EH (cell line): ENCODE measurements at regions not wholly inside any gene's neighbourhood (a gene's known extent, or its start where the extent isn't known, plus 50 kb on each side); places are given as distances from the start of the nearest gene placed in this dataset.
"Not testable (repeated sequence)": the region's sequence is repeated elsewhere in the genome, so short reads cannot be mapped to it uniquely, and the experiment has no call there.

Experiments
- DNase-seq: peaks from one replicate; pipeline ENCODE4 v3.0.0-alpha.2; 2015; ENCODE audit warnings: low read depth

DNA sequence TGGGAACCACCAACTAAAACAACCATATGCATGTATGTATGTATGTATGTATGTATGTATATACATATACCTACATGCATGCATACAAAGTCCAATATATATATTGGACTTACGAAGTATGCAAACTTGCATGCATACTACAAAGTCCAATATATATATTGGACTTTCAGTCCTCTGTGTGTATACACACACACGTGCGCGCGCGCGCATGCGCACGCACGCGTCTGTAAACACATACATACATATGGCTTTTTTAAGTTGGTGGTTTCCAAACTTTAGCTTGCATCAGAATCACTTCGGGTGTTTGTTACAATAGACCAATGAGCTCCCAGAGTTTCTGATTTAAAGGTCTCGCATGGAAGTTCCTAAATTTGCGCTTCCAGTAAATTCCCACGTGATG is 197.5 kb upstream of the C1orf87 start:
- no peak for DNase-seq

- no peak for DNase-seq
Measured at GRCh38 chr1:60268451-60268850, 194.9 kb upstream of the C1orf87 start.

DNA sequence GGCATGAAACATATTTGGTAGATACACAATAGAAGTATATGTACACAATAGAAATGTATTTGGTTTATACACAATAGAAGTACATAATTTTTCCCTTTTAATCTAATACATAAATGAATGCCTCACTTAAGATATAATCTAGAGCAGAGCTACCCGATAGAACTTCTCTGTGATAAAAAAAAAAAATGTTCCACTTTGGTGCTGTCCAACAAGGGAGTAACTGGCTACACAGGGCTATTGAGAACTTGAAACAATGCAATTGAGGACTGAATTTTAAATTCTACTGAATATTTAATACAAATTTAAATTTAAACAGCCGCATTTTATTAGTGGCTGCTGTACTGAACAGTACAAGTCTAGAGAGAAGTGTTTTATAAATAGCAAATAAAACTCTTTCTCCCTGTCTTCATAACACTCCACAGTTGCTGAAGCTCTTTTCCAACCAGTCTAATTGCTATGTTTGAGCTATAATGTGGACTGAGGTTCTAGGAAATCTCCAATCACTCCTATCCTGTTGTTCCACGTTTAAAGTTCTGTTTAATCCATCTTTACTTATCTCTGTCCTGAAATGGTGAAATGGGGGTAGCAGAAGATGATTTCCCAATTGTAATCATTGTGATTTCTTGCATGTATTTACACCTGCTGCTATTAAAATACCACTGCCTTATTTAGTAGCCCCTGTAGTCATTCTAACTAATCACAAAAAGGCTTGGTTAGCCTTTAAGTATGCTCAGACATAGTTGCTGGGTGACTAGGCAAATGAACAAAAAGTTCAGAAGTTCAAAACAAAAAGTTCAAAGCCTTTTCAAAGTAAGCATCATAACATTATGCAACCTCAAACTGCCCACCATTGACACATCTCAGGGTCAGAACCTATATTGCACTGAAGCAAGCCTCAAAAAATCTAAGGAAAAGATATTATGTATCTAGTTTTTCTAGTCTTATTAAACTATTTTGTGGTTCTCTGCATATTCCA is 192.3 kb upstream of the C1orf87 start:
- DNase-seq: peak; percentile 48

GRCh38 chr1:60262701-60263100 is 189.1 kb upstream of the C1orf87 start:
- DNase-seq: no peak

- no peak for DNase-seq
Measured at GRCh38 chr1:60257531-60257930, 184.0 kb upstream of the C1orf87 start.

GRCh38 chr1:60255565-60255964 is 182.0 kb upstream of the C1orf87 start:
- peak; percentile 30 for DNase-seq

DNA sequence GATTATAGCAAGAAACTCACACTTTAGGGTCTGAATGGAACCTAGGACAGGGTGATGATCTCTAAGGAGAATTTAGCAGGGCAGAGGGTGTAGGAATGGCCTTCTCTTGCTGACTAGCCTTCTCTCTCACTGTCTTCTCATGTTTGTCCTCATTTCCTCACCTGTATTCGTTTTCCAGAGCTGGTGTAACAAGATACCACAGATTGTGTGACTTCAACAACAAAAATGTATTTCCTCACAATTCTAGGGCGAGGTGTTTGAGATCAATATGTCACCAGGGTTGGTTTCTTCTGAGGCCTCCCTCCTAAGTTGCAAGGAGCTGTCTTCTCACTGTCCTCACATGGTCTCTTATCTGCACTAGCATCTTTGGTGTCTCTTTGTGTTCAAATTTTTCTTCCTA is 177.9 kb upstream of the C1orf87 start:
- no peak for DNase-seq

GRCh38 chr1:60247467-60247866 is 173.9 kb upstream of the C1orf87 start:
- DNase-seq: not testable (repeated sequence)

GRCh38 chr1:60245324-60245723 is 171.8 kb upstream of the C1orf87 start:
- DNase-seq: no peak

GRCh38 chr1:60244906-60245305 is 171.3 kb upstream of the C1orf87 start:
- DNase-seq: no peak

- no peak for DNase-seq
Measured at GRCh38 chr1:60235275-60235674, 161.7 kb upstream of the C1orf87 start.

- DNase-seq: no peak
Measured at GRCh38 chr1:60234776-60235175, 161.2 kb upstream of the C1orf87 start.

DNA sequence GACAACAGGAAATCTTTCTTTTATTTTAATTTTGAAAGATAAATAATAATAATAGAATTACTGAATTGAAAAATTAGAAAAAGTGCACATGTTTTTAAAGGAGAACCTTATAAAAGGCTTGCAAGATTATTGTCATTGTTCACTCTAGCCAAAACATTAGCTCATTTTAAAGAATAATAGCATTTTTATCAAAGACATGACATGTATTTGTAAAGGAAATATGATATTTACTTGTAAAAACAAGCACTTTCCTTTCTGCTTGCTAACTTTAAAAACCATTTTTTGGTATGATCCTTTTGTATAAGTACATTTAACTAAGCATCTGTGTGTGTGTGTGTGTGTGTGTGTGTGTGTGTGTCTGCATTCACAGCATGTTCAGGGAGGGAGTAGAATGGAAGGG is 156.3 kb upstream of the C1orf87 start:
- DNase-seq: no peak

DNA sequence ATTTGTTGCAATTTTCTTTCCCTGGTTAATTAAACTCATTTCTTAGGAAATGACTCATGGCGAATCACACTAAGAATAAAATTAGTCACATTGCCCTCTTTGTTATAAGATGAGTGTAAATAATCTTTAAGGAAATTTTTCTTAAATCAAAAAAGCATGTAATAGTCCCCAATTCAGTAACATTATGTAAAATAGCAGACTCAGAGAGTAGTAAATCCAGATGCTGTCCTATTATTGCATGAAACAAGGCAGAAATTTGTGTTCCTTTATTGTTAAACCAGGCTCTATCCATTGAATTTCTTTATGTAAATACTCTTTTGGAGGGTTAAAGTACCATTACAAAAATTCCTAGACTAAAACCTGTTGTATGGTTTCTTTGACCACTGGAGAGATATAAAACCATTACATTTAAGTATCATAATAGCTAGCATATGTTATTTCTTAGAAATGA is 154.5 kb upstream of the C1orf87 start:
- peak; percentile 28 for DNase-seq

- DNase-seq: peak; percentile 17
Measured at GRCh38 chr1:60227601-60228000, 154.0 kb upstream of the C1orf87 start.

- no peak for DNase-seq
Measured at GRCh38 chr1:60225486-60225885, 151.9 kb upstream of the C1orf87 start.

DNA sequence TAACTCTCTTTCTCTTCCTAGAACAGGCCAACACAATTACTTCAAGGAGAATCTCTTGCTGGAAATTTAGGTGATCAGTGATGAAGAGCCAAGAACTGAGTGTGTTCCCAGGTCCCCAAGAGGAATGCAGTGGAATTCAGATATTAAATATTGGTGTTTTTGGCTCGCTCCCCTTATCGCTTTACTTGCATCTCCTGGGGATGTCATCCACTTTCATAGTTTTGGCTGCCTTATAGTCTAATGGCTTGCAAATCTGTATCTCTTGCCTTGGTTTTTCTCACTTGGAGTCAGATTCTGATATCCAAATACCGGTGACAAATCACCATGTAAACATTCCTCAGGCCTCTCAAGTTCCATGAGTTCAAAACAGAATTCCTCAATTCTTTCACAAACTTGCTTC is 151.0 kb upstream of the C1orf87 start:
- DNase-seq: peak; percentile 0

DNA sequence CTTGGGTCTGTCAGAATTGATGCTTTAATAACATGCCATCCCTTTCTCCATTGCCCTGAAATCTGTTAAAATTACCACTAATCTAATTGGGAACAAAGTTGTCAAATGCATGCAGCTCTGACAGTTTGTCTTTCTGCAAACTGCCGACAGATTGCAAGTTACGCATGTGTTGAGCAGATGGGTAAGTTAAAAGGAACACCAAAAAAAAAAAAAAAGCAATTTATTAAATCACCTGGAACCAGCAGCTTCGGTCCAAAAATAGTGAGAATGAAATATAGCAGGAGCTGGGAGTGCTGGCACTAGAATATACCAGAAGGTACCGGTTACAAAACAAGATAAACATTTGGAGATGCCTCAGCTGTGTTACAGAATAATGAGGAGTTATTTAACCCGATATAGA is 149.6 kb upstream of the C1orf87 start:
- DNase-seq: no peak

- DNase-seq: no peak
Measured at GRCh38 chr1:60222360-60223115, 149.0 kb upstream of the C1orf87 start.

DNA sequence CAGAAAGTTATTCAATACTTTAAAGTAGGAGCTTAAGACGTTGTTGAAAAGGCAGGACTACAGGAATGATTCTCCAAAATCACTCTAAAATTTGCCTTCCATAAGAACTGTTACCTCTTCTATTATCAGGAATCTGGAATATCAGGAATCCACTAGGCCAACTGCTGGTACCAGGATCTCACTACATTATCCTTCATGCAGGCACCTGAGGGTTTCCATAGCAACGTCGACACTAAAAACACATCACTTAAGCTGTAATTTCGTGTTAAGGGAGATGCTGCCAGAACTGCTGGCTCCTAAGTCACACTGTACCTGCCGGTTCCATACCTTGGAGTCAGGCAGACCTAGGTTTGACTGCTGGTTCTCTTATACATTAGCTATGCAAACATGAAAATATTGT is 139.7 kb upstream of the C1orf87 start:
- DNase-seq: no peak

GRCh38 chr1:60196026-60196425 is 122.5 kb upstream of the C1orf87 start:
- DNase-seq: no peak

- DNase-seq: no peak
Measured at GRCh38 chr1:60185684-60186083, 112.1 kb upstream of the C1orf87 start.

DNA sequence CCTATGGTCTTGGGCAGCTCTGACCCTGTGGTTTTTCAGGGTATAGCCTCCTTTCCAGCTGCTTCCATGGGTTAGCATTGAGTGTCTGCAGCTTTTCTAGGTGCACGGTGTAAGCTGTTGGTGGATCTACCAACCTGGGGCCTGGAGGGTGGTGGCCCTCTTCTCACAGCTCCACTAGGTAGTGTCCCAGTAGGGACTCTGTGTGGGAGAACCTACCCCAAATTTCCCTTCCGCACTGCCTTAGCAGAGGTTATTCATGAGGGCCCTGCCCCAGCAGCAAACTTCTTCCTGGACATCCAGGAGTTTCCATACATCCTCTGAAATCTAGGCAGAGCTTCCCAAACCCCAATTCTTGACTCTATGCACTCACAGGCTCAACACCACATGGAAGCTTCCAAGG is 111.0 kb upstream of the C1orf87 start:
- DNase-seq: no peak
